Ascending aorta (tissue), 2 donors: ENCODE measurements at regions not wholly inside any gene's neighbourhood (a gene's known extent, or its start where the extent isn't known, plus 50 kb on each side); places are given as distances from the start of the nearest gene placed in this dataset.
"Not testable (repeated sequence)": the region's sequence is repeated elsewhere in the genome, so short reads cannot be mapped to it uniquely, and the experiment has no call there.

Experiments
- DNase-seq, 2 donors: peaks; one replicate each; pipeline ENCODE4 v3.0.0-alpha.2; 2019; ENCODE audit warnings: low spot score in 2 of 2
- H3K27ac ChIP-seq, 2 donors: fragments of 200-600 bp; sonication (generic); one replicate each; pipeline ENCODE4 v1.5.1; 2016 to 2017; ENCODE audit warnings: mild to moderate bottlenecking in 1 of 2
- H3K27me3 ChIP-seq: fragments of 200-600 bp; sonication (generic); one replicate; pipeline ENCODE4 v1.5.1; 2017
- H3K36me3 ChIP-seq, 2 donors: fragments of 200-600 bp; sonication (generic); one replicate each; pipeline ENCODE4 v1.5.1; 2016
- H3K4me1 ChIP-seq, 2 donors: fragments of 200-600 bp; sonication (generic); one replicate each; pipeline ENCODE4 v1.5.1; 2016 to 2017; ENCODE audit warnings: mild to moderate bottlenecking in 1 of 2
- H3K4me3 ChIP-seq, 2 donors: fragments of 200-600 bp; sonication (generic); one replicate each; pipeline ENCODE4 v1.5.1; 2016 to 2017; ENCODE audit warnings: mild to moderate bottlenecking in 1 of 2
- H3K9me3 ChIP-seq, 2 donors: fragments of 200-600 bp; sonication (generic); one replicate each; pipeline ENCODE4 v1.5.1; 2016
- intact Hi-C: fragments of 100-400 bp; cut with DNase I; formaldehyde crosslinking; loops from one replicate; pipeline ENCODE4 v1.15.1; 2023
- TF ChIP-seq, protein P1 (sequence below), 3 experiments: fragments of 200-600 bp in 2 of 3; fragments of 450-650 bp in 1 of 3; sonication (generic) in 2 of 3; IDR thresholded peaks; one replicate each; pipeline ENCODE4 v1.5.1; 2016 to 2019; ENCODE audit warnings: antibody characterized with exemption in 3 of 3, mild to moderate bottlenecking in 1 of 3, moderate library complexity in 1 of 3

DNA sequence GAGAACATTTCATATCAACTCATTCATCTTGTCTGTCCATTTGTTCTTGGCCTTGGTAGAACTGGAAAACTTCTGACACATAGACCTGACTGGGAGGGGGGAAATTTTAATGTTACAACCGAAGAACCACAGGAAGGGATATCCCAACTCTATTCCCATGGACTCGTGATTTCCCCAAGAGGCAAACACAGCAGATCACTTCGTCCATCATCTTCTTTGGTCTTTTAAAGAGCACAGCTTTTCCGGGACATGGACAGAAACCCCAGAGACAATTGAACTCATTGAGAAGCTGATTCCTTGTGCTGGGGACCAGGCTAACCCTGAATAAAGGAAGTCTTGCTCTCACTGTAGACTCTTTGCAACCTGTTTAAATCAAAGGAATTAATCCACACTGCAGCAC lies 66.3 kb upstream of the TMEM170B start:
- H3K9me3 ChIP-seq, result no peaks in the 10 kb centered on the region
- no peaks in the 10 kb centered on the region for H3K36me3 ChIP-seq
- H3K27me3 ChIP-seq, result no peaks in the 10 kb centered on the region
- no peak for DNase-seq
- TF ChIP-seq, protein P1, sequence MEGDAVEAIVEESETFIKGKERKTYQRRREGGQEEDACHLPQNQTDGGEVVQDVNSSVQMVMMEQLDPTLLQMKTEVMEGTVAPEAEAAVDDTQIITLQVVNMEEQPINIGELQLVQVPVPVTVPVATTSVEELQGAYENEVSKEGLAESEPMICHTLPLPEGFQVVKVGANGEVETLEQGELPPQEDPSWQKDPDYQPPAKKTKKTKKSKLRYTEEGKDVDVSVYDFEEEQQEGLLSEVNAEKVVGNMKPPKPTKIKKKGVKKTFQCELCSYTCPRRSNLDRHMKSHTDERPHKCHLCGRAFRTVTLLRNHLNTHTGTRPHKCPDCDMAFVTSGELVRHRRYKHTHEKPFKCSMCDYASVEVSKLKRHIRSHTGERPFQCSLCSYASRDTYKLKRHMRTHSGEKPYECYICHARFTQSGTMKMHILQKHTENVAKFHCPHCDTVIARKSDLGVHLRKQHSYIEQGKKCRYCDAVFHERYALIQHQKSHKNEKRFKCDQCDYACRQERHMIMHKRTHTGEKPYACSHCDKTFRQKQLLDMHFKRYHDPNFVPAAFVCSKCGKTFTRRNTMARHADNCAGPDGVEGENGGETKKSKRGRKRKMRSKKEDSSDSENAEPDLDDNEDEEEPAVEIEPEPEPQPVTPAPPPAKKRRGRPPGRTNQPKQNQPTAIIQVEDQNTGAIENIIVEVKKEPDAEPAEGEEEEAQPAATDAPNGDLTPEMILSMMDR (IDR thresholded peaks at IDR 0.05), result no peak
- H3K4me3 ChIP-seq, result no peak overlapping the region
- peaks cover 0 to 19% of the 10 kb centered on the region in 2 donors for H3K4me1 ChIP-seq
- intact Hi-C loops, result no loop called here
- H3K27ac ChIP-seq, result no peak overlapping the region

DNA sequence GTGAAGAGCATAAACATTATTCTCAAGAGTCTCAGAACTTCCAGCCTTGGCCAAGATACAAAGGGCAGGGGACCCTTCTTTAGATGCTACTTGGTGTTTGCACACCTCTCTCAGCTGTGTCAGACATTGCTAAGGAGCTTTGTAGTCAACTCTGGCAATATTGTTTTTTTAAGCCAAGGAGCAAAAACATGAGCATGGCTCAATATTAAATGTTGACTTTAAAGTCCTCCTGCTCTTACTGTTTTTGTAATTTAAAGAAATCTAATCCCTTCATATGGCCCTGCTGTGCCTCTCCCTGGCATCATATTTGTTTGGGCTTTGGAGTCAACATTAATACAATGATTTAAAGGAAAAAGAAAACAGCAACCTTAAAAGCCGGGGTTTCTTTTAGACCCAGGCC lies 67.9 kb upstream of the TMEM170B start:
- DNase-seq, result no peak
- Histone ChIP-seq H3K36me3 (no peaks in the 10 kb centered on the region), H3K27me3 (no peaks in the 10 kb centered on the region), H3K27ac (no peak overlapping the region), H3K9me3 (no peaks in the 10 kb centered on the region), H3K4me3 (no peak overlapping the region), H3K4me1 (peaks cover 0 to 14% of the 10 kb centered on the region in 2 donors)
- TF ChIP-seq, protein P1 (IDR thresholded peaks at IDR 0.05), result no peak
- intact Hi-C loops, result no loop called here

DNA sequence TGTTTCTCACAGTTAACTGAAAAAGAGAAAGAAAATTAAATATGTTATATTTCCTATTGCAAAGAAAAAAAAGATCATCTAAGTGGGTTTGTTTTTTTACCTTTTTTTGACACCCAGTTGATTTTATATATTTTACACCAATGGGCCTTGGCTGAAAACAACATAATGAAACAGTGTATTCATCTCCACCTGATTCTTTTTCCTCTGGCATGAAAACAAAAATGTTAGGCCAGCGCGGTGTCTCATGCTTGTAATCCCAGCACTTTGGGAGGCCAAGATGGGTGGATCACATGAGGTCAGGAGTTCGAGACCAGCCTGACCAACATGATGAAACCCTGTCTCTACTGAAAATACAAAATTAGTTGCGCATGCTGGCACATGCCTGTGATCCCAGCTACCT lies 69.3 kb upstream of the TMEM170B start:
- H3K36me3 ChIP-seq, H3K27ac ChIP-seq, H3K9me3 ChIP-seq, intact Hi-C loops, H3K4me1 ChIP-seq, H3K4me3 ChIP-seq, DNase-seq, H3K27me3 ChIP-seq: not testable (repeated sequence)

DNA sequence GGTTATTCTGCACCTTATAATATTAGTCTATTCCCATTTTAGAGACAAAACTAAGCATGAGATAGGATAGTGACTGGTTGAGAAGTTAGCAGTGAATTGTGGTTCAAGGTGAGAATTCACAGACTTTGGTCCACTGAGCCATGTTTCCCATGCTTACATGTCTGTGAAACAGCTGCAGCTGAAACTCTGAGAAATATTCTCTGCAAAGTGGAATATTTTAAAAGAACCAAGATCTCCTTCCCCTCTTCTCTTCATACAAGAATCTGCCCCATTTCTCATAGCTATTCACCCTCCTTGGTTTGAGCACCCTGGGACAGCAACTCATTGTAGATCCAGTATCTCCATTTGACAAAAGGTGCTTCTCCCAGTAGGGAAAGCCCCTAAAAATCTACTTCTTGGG lies 70.2 kb upstream of the TMEM170B start:
- Histone ChIP-seq H3K9me3 (no peaks in the 10 kb centered on the region), H3K4me3 (no peak overlapping the region), H3K27me3 (no peaks in the 10 kb centered on the region), H3K27ac (no peak overlapping the region), H3K4me1 (no peaks in the 10 kb centered on the region), H3K36me3 (no peaks in the 10 kb centered on the region)
- intact Hi-C loops, result no loop called here
- no peak for DNase-seq
- TF ChIP-seq, protein P1 (IDR thresholded peaks at IDR 0.05), result no peak

DNA sequence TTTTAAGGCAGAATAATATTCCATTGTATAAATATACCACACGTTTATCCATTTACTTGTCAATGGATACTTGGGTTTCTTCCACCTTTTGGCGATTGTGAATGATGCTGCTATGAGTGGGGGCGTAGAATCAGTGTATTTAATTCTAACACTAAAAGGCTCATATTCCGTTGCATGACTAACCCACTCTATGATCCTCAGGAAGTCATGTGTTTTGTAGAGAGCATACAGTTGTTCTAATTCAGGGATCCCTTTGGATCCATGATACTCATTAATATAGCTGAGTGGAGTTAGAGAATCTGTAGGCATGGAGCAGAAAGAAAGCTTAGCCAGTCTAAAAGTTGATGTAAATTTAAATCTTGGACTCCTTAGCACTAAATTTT lies 74.2 kb upstream of the TMEM170B start:
- Histone ChIP-seq H3K27me3 (no peaks in the 10 kb centered on the region), H3K4me3 (no peak overlapping the region), H3K36me3 (no peaks in the 10 kb centered on the region), H3K27ac (no peak overlapping the region), H3K4me1 (no peaks in the 10 kb centered on the region), H3K9me3 (no peaks in the 10 kb centered on the region)
- TF ChIP-seq, protein P1 (IDR thresholded peaks at IDR 0.05), result no peak
- no peak for DNase-seq
- intact Hi-C loops, result no loop called here

DNA sequence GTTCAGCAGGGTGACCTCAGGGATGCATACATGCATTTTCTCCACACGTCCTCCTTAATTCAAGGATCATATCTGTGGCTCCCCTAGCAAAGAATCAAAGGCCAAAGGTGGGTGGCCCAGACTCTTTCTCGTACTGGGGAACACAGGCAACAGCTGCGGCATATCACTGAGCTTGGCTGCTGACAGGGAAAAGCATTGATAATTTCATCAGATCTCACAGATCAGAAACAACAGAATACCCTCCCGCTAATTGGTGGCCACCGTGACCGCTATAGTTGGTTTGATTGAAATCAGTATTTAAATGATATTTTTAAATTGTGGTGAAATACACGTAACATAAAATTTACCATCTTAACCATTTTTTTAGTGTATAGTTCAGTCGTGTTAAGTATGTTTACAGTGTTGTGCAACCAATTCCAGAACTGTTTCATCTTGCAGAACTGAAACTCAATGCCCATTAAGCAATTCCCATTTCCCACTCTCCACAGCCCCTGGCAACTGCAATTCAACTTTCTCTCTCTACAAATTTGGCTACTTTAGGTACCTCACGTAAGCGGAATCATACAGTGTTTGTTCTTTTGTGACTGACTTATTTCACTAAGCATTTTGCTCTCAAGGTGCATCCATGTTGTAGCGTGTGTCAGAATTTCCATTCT lies 74.7 kb upstream of the TMEM170B start:
- H3K27ac ChIP-seq, result no peak overlapping the region
- H3K36me3 ChIP-seq, result no peaks in the 10 kb centered on the region
- no peak for DNase-seq
- TF ChIP-seq, protein P1 (IDR thresholded peaks at IDR 0.05), result no peak
- H3K9me3 ChIP-seq, result no peaks in the 10 kb centered on the region
- no peaks in the 10 kb centered on the region for H3K4me1 ChIP-seq
- no peak overlapping the region for H3K4me3 ChIP-seq
- intact Hi-C loops, result no loop called here
- no peaks in the 10 kb centered on the region for H3K27me3 ChIP-seq
